ENCODE measurements at regions not wholly inside any gene's neighbourhood (a gene's known extent, or its start where the extent isn't known, plus 50 kb on each side); places are given as distances from the start of the nearest gene placed in this dataset.

DNA sequence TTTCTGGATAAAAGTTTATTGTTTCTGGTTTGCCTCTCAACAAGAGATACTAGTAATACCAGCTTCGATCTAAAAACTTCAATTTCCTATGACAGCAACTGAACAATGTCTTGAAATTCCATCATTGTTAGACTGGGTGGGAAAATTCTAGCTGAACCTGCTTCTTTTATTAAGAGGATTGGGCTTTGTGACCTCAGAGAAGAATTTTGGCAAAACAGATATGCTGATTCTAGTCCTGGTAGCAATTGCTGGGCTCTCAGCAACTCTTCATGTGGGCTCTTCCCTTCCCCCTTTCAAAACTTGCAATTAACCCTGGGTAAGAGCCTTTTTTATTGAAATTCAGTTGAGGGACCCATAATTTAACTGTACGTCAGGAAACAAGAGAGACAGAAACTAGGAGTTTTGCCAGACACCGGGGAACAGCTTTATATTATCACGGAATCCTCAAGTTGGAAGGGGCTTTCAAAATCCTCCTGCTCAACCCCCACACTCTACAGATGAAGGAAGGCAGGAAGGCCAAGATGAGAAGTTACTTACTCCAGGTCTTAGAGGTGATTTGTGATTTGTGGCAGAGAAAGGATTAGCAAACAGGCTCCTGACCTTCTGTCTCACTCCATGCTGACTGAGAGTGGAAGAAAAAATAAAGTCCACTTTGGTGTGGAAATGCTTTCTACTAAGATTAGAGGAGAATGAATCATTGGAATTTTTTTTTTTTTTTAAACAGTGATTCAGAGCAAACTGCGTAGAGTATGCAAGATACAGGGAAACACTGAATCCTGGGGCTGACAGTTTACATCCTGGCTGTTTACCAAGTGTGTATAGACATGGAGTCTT, 239.0 kb upstream of the ATP2B1 start:
- ATAC-seq (peak; percentile 31), DNase-seq (no peak)

GRCh38 chr12:89946518-89947135, 238.0 kb upstream of the ATP2B1 start:
- intact Hi-C loops (cut with micrococcal nuclease), result no loop called here
- DNase-seq, result no peak
- no peak for ATAC-seq

More for the DNA sequence above, 239.0 kb upstream of the ATP2B1 start:
- intact Hi-C loops (cut with micrococcal nuclease), result no loop called here

DNA sequence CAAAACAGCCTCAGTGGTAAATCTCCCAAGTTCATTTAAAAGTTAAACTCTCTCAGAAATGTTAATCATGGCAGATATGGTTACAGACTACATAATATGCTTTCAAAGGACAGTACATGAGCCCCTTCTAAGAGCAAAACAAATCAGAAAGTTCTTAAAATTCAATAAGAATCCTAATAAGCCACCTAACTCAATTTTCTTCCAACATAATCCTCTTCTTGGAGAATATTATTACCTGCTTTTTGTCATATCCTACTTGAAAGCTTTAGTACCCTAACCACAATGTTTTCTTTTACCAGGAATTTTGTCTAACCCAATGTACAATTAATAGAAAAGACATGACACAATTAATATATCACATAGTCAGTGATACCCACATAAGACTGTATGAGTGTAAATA, 236.5 kb upstream of the ATP2B1 start:
- intact Hi-C loops (cut with micrococcal nuclease), result no loop called here
- DNase-seq (no peak), ATAC-seq (no peak)

- DNase-seq (no peak), ATAC-seq (no peak)
- intact Hi-C loops (cut with micrococcal nuclease), result no loop called here
Observed at GRCh38 chr12:89943463-89943862, 234.8 kb upstream of the ATP2B1 start.

DNA sequence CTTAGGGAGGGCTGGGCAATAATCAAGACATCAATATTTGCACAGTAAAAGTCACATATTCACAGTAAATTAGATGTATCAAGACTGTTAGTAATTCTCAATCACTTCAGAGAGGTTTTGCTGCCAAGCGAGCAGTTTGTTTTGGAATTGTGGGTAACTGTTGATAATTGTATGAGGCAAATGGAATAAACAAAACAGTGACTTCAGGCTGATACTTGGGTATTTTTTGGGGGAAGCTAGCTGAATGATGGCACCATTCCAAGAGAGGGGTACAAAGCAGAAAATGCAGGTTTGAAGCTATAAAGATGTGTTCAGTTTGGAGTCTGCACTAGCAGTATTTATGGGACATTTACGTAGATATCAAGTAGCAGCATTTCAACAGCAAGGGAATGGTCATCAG, 232.8 kb upstream of the ATP2B1 start:
- intact Hi-C loops (cut with micrococcal nuclease), result no loop called here
- ATAC-seq (no peak), DNase-seq (no peak)

- intact Hi-C loops (cut with micrococcal nuclease), result no loop called here
- ATAC-seq, result no peak
- DNase-seq, result no peak
Observed at GRCh38 chr12:89939522-89940215, 231.0 kb upstream of the ATP2B1 start.

GRCh38 chr12:89936631-89937030, 228.0 kb upstream of the ATP2B1 start:
- ATAC-seq, result no peak
- intact Hi-C loops (cut with micrococcal nuclease), result no loop called here
- no peak for DNase-seq

- intact Hi-C loops (cut with micrococcal nuclease), result no loop called here
- no peak for ATAC-seq
- DNase-seq, result no peak
Observed at GRCh38 chr12:89935850-89936249, 227.2 kb upstream of the ATP2B1 start.

DNA sequence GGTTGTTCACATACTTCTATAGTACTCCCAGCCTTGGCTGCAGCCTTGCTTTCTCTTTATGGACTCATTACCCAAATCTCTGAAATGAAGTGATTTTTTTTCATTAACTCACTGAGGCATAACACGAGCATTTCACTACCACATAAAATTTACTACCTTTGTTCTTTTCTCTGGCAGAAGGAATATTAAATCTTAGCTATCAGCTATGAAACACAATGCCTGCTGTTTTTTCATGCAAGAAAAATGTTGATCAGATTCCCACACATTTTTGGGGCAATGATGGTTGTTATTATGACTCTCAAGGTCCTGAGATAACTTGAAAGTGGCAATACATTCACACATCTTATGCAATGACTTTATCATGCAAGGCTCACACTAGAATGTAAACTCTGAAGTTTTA, 225.3 kb upstream of the ATP2B1 start:
- no peak for DNase-seq
- intact Hi-C loops (cut with micrococcal nuclease), result no loop called here
- no peak for ATAC-seq

- intact Hi-C loops (cut with micrococcal nuclease), result no loop called here
- no peak for DNase-seq
- no peak for ATAC-seq
Observed at GRCh38 chr12:89932954-89933353, 224.3 kb upstream of the ATP2B1 start.

DNA sequence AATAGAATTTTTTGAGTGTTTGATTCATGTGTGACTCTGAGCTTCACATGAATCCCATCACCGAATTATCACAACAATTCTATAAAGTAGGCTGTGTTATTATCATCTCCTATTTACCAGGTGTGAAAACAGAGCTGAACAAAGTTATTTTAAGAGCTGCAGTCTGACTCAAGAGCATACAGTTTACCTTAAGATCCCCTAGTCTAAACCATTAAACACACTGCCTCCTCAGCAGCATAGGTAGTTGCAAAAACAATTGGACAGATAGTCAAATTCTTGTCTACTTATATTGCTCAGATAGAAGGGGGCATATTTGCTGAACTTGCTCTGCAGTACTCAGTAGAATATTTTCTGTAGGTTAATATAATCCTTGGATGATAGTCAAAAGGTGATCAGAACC, 219.8 kb upstream of the ATP2B1 start:
- ATAC-seq (no peak), DNase-seq (no peak)
- intact Hi-C loops (cut with micrococcal nuclease), result no loop called here

DNA sequence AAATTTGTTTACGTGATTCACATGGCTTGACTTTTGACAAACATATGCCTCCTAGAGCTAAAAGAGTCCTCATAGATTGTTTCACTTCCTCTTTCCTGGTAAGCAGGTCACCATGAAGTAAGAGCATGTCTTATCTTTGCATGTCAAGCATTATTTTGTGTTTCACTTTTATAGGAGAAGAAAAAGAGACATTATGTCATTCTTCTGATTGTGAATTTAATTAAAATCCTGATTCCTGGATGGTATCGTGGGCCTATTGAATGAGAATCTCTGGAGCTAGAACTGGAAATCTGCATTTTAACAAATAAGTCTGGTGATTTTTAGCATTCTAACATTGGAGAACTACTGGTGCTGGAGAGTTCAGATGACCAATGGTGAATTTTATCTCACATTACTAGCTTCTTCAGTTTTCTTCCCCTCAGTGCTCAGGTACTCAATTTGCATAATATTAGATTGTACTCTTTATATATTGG, 218.6 kb upstream of the ATP2B1 start:
- DNase-seq (no peak), ATAC-seq (no peak)
- intact Hi-C loops (cut with micrococcal nuclease), result no loop called here

GRCh38 chr12:89924191-89924590, 215.6 kb upstream of the ATP2B1 start:
- ATAC-seq (no peak), DNase-seq (no peak)
- intact Hi-C loops (cut with micrococcal nuclease), result no loop called here

DNA sequence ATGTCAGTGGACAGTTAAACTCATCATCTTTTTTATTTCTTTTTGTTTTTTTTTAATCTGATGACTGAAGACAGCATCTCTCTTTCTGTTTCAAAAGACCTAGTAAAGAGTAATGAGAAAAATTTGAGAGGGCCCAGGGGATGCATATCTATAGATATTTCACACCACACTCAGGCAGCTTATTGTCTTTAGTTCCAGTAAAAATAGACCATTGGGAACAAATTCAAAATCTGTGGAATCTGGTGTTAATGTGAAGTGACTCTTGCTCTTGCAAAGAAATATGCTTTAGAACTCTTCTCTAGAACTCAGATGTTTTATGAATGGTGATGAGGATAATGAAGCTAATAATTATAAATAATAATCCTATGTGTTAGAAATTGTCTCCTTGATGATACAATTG, 214.5 kb upstream of the ATP2B1 start:
- intact Hi-C loops (cut with micrococcal nuclease), result no loop called here
- DNase-seq, result no peak
- ATAC-seq, result no peak

GRCh38 chr12:89920866-89921265, 212.2 kb upstream of the ATP2B1 start:
- intact Hi-C loops (cut with micrococcal nuclease), result no loop called here
- ATAC-seq, result no peak
- no peak for DNase-seq

GRCh38 chr12:89919241-89919906, 210.7 kb upstream of the ATP2B1 start:
- intact Hi-C loops (cut with micrococcal nuclease), result no loop called here
- peak; percentile 24 for DNase-seq

GRCh38 chr12:89918172-89918846, 209.7 kb upstream of the ATP2B1 start:
- DNase-seq (no peak), ATAC-seq (no peak)
- intact Hi-C loops (cut with micrococcal nuclease), result no loop called here

More at GRCh38 chr12:89919241-89919906, 210.7 kb upstream of the ATP2B1 start:
- no peak for ATAC-seq

DNA sequence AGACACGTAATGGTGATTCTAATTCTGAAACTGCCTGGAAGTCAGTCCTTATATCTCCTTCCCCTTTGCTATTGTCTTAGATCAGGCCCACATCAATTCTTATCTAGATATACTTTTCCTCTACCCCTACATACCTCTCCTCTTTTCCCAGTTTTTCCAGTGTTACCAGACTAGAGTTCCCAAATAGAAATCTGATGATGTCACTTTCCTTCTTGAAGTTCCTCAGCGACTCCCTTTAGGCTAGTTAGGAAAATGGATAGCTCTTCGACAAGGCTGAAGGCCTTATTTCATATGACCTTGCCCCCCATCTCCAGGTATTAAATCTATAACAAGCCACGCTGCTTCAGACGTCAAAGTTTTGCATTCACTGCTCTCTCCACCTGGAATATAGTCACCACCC, 201.1 kb upstream of the ATP2B1 start:
- intact Hi-C loops (cut with micrococcal nuclease), result no loop called here
- ATAC-seq (no peak), DNase-seq (no peak)

DNA sequence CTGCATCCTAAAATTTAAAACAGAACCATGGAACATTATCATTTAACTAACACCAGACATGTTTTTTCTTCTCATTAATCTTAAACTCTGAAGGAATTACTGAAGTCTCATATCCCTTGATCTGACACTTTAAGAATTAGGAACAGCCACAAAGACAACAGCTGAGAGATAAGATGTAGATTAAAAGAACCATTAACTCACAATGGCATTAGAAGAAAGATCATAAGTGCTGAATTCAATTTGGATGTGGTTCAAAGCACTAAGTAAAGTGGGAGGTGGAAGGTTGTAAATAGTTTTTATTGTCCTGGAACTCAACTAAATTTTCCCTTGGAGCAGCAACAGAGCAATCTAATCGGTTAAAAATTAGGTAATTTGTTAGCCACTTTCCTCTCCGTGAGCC, 199.0 kb upstream of the ATP2B1 start:
- intact Hi-C loops (cut with micrococcal nuclease), result no loop called here
- DNase-seq (no peak), ATAC-seq (no peak)
